H9 (cell line): ENCODE measurements at regions not wholly inside any gene's neighbourhood (a gene's known extent, or its start where the extent isn't known, plus 50 kb on each side); places are given as distances from the start of the nearest gene placed in this dataset.

Experiments used
- DNase-seq: peaks from one replicate; pipeline ENCODE4 v3.0.0-alpha.2; 2017
- H2AFZ ChIP-seq: one replicate; pipeline ENCODE4 v1.6.1; 2013; ENCODE audit warnings: mild to moderate bottlenecking, low read length, control low read depth, moderate library complexity
- H2AK5ac ChIP-seq: 2 replicates; pipeline ENCODE4 v1.6.1; 2013; ENCODE audit warnings: low read length, control low read depth, mixed read lengths; ENCODE audit not compliant: insufficient read length
- H2BK120ac ChIP-seq: one replicate; pipeline ENCODE4 v1.6.1; 2013; ENCODE audit warnings: low read depth, mild to moderate bottlenecking, low read length, control low read depth, inconsistent platforms; ENCODE audit not compliant: poor library complexity, severe bottlenecking
- H2BK12ac ChIP-seq: 2 replicates; pipeline ENCODE4 v1.6.1; 2013; ENCODE audit warnings: low read length, control low read depth, mixed read lengths, low read depth; ENCODE audit not compliant: insufficient read length
- H2BK15ac ChIP-seq: 2 replicates; pipeline ENCODE4 v1.6.1; 2013; ENCODE audit warnings: low read depth, low read length, control low read depth
- H2BK20ac ChIP-seq: one replicate; pipeline ENCODE4 v1.6.1; 2013; ENCODE audit warnings: low read depth, mild to moderate bottlenecking, low read length, control low read depth, inconsistent platforms; ENCODE audit not compliant: poor library complexity, severe bottlenecking
- H2BK5ac ChIP-seq: 2 replicates; pipeline ENCODE4 v1.6.1; 2013; ENCODE audit warnings: low read length, control low read depth, mixed read lengths; ENCODE audit not compliant: insufficient read length
- H3K14ac ChIP-seq: 2 replicates; pipeline ENCODE4 v1.6.1; 2013; ENCODE audit warnings: low read length, control low read depth; ENCODE audit not compliant: insufficient read depth
- H3K18ac ChIP-seq: 2 replicates; pipeline ENCODE4 v1.6.1; 2013; ENCODE audit warnings: low read depth, mild to moderate bottlenecking, mixed read lengths, low read length, control low read depth; ENCODE audit not compliant: insufficient read length
- H3K23ac ChIP-seq: 2 replicates; pipeline ENCODE4 v1.6.1; 2013; ENCODE audit warnings: low read length, control low read depth, mixed read lengths, low read depth; ENCODE audit not compliant: insufficient read length
- H3K23me2 ChIP-seq: 2 replicates; pipeline ENCODE4 v1.6.1; 2013; ENCODE audit warnings: low read depth, mild to moderate bottlenecking, mixed read lengths, low read length, control low read depth; ENCODE audit not compliant: insufficient read length, poor library complexity, severe bottlenecking
- H3K27ac ChIP-seq: 2 replicates; pipeline ENCODE4 v1.5.1; 2013; ENCODE audit warnings: low read length, control low read depth, mixed read lengths, low read depth; ENCODE audit not compliant: insufficient read length
- H3K27me3 ChIP-seq: 2 replicates; pipeline ENCODE4 v1.6.1; 2013; ENCODE audit warnings: low read length, control low read depth, inconsistent platforms; ENCODE audit not compliant: insufficient read depth
- H3K4ac ChIP-seq: 2 replicates; pipeline ENCODE4 v1.6.1; 2013; ENCODE audit warnings: low read depth, mild to moderate bottlenecking, control low read depth, inconsistent platforms, low read length, moderate library complexity
- H3K4me1 ChIP-seq: 2 replicates; pipeline ENCODE4 v1.6.1; 2013; ENCODE audit warnings: low read length, control low read depth, inconsistent platforms; ENCODE audit not compliant: insufficient read depth
- H3K4me2 ChIP-seq: 2 replicates; pipeline ENCODE4 v1.6.1; 2013; ENCODE audit warnings: low read length, control low read depth, mixed read lengths; ENCODE audit not compliant: insufficient read length, insufficient read depth
- H3K56ac ChIP-seq: 2 replicates; pipeline ENCODE4 v1.6.1; 2013; ENCODE audit warnings: low read depth, mild to moderate bottlenecking, mixed read lengths, low read length, control low read depth; ENCODE audit not compliant: insufficient read length
- H3K79me1 ChIP-seq: 2 replicates; pipeline ENCODE4 v1.6.1; 2013; ENCODE audit warnings: low read depth, mild to moderate bottlenecking, moderate library complexity, low read length, control low read depth, inconsistent platforms; ENCODE audit not compliant: insufficient read depth, poor library complexity, severe bottlenecking
- H3K79me2 ChIP-seq: 2 replicates; pipeline ENCODE4 v1.6.1; 2013; ENCODE audit warnings: low read length, control low read depth, inconsistent platforms; ENCODE audit not compliant: insufficient read depth
- H3K9ac ChIP-seq: 2 replicates; pipeline ENCODE4 v1.6.1; 2013; ENCODE audit warnings: low read length, control low read depth, mixed read lengths; ENCODE audit not compliant: insufficient read length; ENCODE audit errors: extremely low read depth
- H3K9me3 ChIP-seq: one replicate; pipeline ENCODE4 v1.6.1; 2013; ENCODE audit warnings: low read depth, low read length, inconsistent platforms; ENCODE audit not compliant: control insufficient read depth
- H3T11ph ChIP-seq: one replicate; pipeline ENCODE4 v1.6.1; 2013; ENCODE audit warnings: mild to moderate bottlenecking, low read length, control low read depth, inconsistent platforms
- H4K20me1 ChIP-seq: one replicate; pipeline ENCODE4 v1.6.1; 2013; ENCODE audit not compliant: control insufficient read depth, insufficient read length, insufficient read depth
- H4K5ac ChIP-seq: 2 replicates; pipeline ENCODE4 v1.6.1; 2013; ENCODE audit warnings: low read depth, mild to moderate bottlenecking, mixed read lengths, low read length, control low read depth; ENCODE audit not compliant: insufficient read length
- H4K8ac ChIP-seq: replicated peaks from 2 replicates; pipeline ENCODE4 v1.6.1; 2013; ENCODE audit warnings: low read length, control low read depth, mixed read lengths, low read depth; ENCODE audit not compliant: insufficient read length
- H4K91ac ChIP-seq: 2 replicates; pipeline ENCODE4 v1.6.1; 2013; ENCODE audit warnings: low read depth, mild to moderate bottlenecking, moderate library complexity, mixed read lengths, low read length, control low read depth; ENCODE audit not compliant: insufficient read length
- H3K27ac Mint-ChIP-seq, 3 experiments: 2 replicates in 2 of 3; 3 replicates in 1 of 3; pipeline ENCODE4 v1.8.0; 2020 to 2021; ENCODE audit warnings: mixed read lengths in 3 of 3, mild to moderate bottlenecking in 1 of 3, moderate library complexity in 1 of 3
- H3K27me3 Mint-ChIP-seq: 2 replicates; pipeline ENCODE4 v1.8.0; 2021; ENCODE audit warnings: low read depth, mild to moderate bottlenecking, moderate library complexity, mixed read lengths
- H3K36me3 Mint-ChIP-seq, 3 experiments: 2 replicates in 2 of 3; 3 replicates in 1 of 3; pipeline ENCODE4 v1.8.0; 2020 to 2021; ENCODE audit warnings: low read depth in 3 of 3, mixed read lengths in 3 of 3; ENCODE audit not compliant: insufficient read depth in 1 of 3
- H3K4me1 Mint-ChIP-seq, 2 experiments: 2 replicates each; pipeline ENCODE4 v1.8.0; 2020; ENCODE audit warnings: mixed read lengths in 2 of 2
- H3K4me3 Mint-ChIP-seq, 2 experiments: 2 replicates in 1 of 2; 3 replicates in 1 of 2; pipeline ENCODE4 v1.8.0; 2020 to 2021; ENCODE audit warnings: mild to moderate bottlenecking in 2 of 2, mixed read lengths in 2 of 2, moderate library complexity in 1 of 2
- H3K9me3 Mint-ChIP-seq, 2 experiments: 2 replicates in 1 of 2; 3 replicates in 1 of 2; pipeline ENCODE4 v1.8.0; 2020; ENCODE audit warnings: mild to moderate bottlenecking in 2 of 2, mixed read lengths in 2 of 2, moderate library complexity in 1 of 2
- CTCF ChIP-seq: fragments of 200-600 bp; sonication (generic); conservative IDR thresholded peaks from 3 replicates; pipeline ENCODE4 v1.8.0; 2021; ENCODE audit warnings: antibody characterized with exemption, mild to moderate bottlenecking
- WGBS: extraction: QIAGEN DNeasy Blood & Tissue Kit; methylation state at CpG from one replicate; pipeline ENCODE4 v1.1.7; 2013; ENCODE audit warnings: missing lambda C conversion rate, low lambda C conversion rate, mixed read lengths; ENCODE audit not compliant: insufficient read length; ENCODE audit errors: extremely low coverage; 5-methylcytosine and 5-hydroxymethylcytosine counted together

GRCh38 chr5:86735370-86735769 lies 117.6 kb downstream of the COX7C start:
- peaks cover 18 to 20% of the 10 kb centered on the region in 2 experiments for H3K9me3 Mint-ChIP-seq
- H3T11ph ChIP-seq: no peak overlapping the region
- H3K27me3 Mint-ChIP-seq: no peaks in the 10 kb centered on the region
- no peaks in the 10 kb centered on the region for H3K9me3 ChIP-seq
- H3K14ac ChIP-seq: no peak overlapping the region
- no peak overlapping the region for H2BK5ac ChIP-seq
- no peaks in the 10 kb centered on the region for H3K79me2 ChIP-seq
- no peak overlapping the region for H3K23ac ChIP-seq
- H4K8ac ChIP-seq: no peak overlapping the region
- no peaks in the 10 kb centered on the region for H3K79me1 ChIP-seq
- no peaks in the 10 kb centered on the region for H3K23me2 ChIP-seq
- no peak overlapping the region for H2AK5ac ChIP-seq
- no peak overlapping the region for H2BK12ac ChIP-seq
- H4K91ac ChIP-seq: no peak overlapping the region
- no peak overlapping the region for H3K4ac ChIP-seq
- no peak overlapping the region for H3K27ac ChIP-seq
- no peak for DNase-seq
- no peak overlapping the region for H3K4me2 ChIP-seq
- peaks cover 6 to 22% (median 10%) of the 10 kb centered on the region in 3 experiments for H3K36me3 Mint-ChIP-seq
- WGBS: no CpG with 5 or more reads among the region's 2 CpGs
- no peak overlapping the region for H2AFZ ChIP-seq
- no peak overlapping the region for H2BK120ac ChIP-seq
- H3K18ac ChIP-seq: no peak overlapping the region
- no peak for TF ChIP-seq CTCF
- no peaks in the 10 kb centered on the region for H3K27me3 ChIP-seq
- no peaks in the 10 kb centered on the region for H4K20me1 ChIP-seq
- no peak overlapping the region for H2BK15ac ChIP-seq
- H3K27ac Mint-ChIP-seq: no peak overlapping the region
- H3K56ac ChIP-seq: no peak overlapping the region
- H3K4me1 Mint-ChIP-seq: peaks cover 5% of the 10 kb centered on the region in 2 experiments
- no peak overlapping the region for H4K5ac ChIP-seq
- H2BK20ac ChIP-seq: no peak overlapping the region
- H3K4me1 ChIP-seq: no peaks in the 10 kb centered on the region
- H3K9ac ChIP-seq: no peak overlapping the region
- no peak overlapping the region for H3K4me3 Mint-ChIP-seq
